ENCODE measurements at regions not wholly inside any gene's neighbourhood (a gene's known extent, or its start where the extent isn't known, plus 50 kb on each side); places are given as distances from the start of the nearest gene placed in this dataset.
"Not testable (repeated sequence)": the region's sequence is repeated elsewhere in the genome, so short reads cannot be mapped to it uniquely, and the experiment has no call there.

GRCh38 chr5:67549296-67549618 is 352.7 kb upstream of the CD180 start:
- no peak for DNase-seq (ENCODE audit: low spot score)

GRCh38 chr5:67548520-67549295 is 352.1 kb upstream of the CD180 start:
- DNase-seq (ENCODE audit: low spot score) = no peak

- no peak for DNase-seq (ENCODE audit: low spot score)
These were observed 351.1 kb upstream of the CD180 start for GRCh38 chr5:67547682-67548081.

DNA sequence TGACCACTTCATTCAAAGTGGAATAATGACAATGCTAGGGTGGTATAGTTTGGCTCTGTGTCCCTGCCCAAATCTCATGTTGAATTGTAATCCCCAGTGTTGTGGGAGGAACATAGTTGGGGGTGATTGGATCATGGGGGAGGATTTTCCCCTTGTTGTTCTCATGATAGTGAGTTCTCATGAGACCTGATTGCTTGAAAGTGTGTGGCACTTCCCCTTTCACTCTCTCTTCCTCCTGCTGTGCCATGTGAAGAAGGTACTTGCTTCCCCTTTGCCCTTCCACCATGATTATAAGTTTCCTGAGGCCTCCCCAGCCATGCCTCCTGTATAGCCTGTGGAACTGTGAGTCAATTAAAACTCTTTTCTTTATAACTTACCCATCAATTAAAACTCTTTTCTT is 348.3 kb upstream of the CD180 start:
- DNase-seq (ENCODE audit: low spot score) = not testable (repeated sequence)

DNA sequence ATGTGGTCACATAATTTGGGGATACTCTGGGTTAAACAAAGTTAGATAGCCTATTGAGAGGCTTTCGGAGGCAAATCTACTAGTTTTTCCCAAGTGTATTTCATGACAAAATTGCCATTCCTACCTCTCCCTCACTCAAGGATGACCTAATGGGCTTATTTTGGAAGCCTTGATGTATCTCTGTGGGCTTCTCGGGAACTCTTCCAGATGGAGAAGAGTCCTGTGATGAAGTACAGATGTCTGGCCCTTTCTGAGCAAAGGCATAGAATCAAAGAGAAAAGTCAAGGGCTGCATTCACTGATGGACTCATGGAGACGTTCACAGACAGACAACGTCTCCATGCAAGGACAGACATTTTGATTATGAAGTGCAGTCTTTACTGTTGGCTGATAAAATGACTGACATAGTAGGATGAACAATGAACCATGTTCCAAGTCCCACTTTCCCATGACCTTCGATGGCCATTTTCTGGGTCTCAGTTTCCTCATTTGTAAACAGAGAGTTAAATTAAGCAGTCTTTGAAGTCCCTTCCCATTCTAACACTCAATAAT is 347.2 kb upstream of the CD180 start:
- DNase-seq (ENCODE audit: low spot score) = no peak

DNA sequence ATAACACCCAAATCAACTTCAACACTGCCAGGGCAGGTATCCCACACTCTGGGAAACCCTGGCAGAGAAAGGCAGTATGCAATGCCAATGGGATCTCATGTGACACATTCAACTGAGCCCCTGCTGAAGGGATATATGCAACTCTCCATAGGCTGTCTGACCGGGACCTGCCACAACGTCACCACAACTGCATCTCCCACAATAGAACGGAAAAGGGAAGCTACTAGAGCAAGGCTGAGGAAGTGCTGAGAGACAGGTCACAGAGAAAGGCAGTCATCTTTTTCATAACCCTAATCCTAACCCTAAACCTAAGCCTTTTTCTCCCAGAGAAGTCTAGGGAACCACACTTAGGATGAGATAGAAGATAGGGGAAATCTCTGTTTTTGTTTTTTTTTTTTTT is 345.9 kb upstream of the CD180 start:
- no peak for DNase-seq (ENCODE audit: low spot score)

- no peak for DNase-seq (ENCODE audit: low spot score)
These were observed 345.3 kb upstream of the CD180 start for GRCh38 chr5:67541875-67542274.

DNA sequence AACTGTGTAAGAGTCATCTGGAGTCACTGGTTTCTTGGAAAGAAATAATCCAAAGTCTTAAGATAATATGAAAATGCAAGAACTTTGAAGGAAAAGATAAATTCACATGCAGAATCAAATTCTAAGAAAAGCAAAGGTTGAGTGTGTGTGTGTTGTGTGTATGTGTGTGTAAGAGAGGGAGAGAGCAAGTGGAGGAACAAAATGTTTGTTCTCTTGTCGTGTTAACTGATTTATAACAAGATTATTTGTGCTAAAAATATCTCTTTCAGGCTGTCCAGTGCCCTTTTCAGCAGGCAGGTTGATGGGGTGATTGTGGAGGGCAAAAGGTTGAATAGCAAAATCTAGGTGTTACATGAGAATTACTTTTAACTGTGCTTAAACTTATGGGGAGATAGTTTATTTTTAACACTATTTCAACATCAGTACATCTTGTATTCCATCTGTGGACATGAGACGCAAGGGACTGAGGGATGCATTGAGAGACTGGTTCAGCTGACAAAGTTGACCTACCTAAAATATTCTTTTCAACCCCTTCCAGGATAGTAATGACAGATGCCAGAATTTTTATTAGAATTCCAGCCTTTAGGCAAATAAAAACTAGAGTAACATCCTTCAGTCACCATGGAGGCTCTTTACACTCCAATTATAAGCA is 342.4 kb upstream of the CD180 start:
- DNase-seq (ENCODE audit: low spot score) = no peak

DNA sequence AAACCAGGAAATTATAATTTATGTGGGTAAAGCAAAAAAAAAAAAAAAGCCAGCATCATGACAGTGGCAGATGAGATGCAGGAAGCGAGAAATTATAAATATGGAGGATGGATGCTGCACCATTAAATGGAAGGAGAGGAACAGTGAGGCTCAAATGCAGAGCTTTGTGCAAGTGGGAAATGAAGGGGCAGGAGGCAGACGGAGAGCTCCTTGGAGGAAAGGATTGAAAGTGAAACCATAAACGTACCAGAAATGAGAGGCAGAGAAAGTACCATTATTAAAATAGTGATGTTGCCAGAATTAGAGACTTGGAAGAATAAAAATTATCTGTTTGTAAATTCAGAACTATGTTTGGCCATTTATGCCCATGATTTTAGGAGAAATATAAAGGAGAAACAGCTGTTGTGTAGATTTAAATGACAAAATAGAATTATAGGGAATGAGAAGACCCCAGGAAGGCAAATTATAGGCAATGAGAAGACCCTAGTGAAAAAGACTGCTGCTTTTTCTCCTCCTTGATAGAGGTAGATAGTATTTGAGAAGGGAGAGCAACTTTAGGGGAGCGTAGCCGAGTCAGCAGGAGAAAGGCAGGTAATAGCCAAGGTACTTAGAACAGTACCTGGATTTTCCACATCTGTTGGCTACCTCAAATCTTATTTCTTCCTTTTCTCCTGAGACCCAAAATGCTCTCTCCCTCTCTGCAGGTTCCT is 341.0 kb upstream of the CD180 start:
- no peak for DNase-seq (ENCODE audit: low spot score)

DNA sequence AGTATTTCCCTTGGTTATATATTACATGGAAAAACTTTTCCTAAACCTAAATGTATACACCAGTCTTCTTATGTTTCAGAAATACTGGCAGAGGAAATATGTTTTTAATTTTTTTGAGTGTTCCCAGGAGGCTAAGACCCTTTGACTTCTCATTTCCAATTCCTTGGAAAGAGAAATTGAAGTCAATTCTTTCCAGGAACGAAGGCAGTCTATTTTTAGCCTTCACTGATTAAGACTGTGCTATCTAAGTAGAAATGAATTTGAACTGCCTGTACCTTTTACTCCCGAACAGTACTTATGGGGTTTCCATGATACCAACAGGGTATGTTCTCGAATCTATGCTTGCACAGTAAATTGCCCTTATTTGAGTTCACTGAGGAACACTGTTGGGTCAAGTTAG is 340.3 kb upstream of the CD180 start:
- DNase-seq (ENCODE audit: low spot score) = no peak

GRCh38 chr5:67530609-67531255 is 334.1 kb upstream of the CD180 start:
- no peak for DNase-seq (ENCODE audit: low spot score)

GRCh38 chr5:67528953-67529352 is 332.4 kb upstream of the CD180 start:
- DNase-seq (ENCODE audit: low spot score) = no peak

GRCh38 chr5:67526793-67527192 is 330.2 kb upstream of the CD180 start:
- DNase-seq (ENCODE audit: low spot score) = no peak

DNA sequence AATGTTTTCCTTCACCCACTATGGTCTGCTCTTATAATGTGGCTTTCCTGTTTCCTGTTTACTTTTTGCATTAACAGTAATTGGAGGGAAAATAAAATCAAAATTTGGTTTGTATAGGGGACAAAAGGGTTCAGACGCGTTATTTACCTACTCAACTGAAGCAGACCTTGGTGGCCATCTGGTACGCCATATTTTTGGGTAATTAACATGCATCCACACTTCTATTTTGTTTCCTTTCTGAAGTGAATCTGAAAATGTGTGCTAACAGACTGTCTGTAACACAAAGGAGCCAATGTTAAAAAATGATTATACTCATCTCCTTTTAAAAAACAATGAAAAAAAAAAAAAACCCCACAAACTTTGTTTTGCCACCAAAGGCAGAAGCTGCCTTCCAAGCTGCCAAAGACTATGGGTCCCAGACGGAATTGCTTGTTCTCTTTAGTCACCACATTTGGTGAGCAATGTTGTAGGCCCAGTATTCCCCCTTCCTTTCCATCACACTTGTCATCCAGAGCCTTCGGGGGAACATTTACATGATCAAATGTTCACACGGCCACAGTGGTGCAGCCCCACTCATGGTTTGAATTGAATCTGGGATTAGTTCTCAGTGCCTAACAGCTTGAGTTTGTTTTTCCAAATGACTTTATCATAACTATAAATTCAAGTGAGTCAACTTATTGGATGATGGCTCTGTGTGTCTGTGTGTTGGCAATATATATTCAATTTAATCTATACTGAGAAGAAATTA is 323.7 kb upstream of the CD180 start:
- no peak for DNase-seq (ENCODE audit: low spot score)

- DNase-seq (ENCODE audit: low spot score) = no peak
These were observed 321.6 kb upstream of the CD180 start for GRCh38 chr5:67518227-67518626.

DNA sequence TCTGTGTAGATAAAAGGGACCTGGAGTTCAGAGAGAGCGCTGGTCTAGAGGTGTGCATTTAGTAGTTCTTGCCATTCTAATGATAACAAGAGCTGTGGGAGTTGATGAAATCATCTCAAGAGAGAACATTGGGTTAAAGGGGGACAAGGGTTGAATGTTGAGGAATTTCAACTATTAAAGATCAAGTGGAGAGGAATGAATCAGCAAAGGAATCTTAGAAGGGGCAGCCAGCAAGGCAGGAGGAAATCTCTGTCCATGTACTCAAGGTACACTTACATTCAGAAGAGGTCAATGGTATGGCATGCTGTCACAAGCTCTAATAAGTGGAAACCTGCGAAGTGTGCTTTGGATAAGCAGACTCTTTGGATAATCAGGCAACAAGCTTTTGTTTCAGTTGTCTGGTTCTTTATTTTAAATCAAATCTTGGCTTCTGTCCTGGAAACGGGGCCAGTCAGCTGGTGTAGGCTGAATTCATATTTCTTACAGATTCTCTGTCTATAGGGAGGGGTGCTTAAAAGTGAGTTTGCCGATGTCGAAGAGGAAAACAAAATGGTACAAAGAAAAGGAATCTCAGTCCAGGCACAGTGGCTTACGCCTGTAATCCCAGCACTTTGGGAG is 320.5 kb upstream of the CD180 start:
- DNase-seq (ENCODE audit: low spot score) = no peak

DNA sequence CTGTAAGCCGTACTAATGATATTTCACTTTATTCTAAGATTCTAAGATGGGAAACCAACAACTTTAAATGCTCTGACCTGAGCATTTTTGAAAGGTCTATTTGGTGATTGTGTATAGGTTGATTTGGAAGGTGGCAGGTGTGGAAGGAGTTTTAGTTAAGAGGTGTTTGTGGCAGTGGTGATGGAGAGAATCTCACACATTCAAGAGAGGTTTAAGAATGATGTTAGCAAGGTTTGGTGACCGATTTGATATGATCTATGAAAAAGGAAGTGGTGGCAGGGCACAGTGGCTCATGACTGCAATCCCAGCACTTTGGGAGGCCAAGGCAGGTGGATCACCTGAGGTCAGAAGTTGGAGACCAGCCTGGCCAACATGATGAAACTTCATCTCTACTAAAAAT is 319.2 kb upstream of the CD180 start:
- DNase-seq (ENCODE audit: low spot score) = no peak

DNA sequence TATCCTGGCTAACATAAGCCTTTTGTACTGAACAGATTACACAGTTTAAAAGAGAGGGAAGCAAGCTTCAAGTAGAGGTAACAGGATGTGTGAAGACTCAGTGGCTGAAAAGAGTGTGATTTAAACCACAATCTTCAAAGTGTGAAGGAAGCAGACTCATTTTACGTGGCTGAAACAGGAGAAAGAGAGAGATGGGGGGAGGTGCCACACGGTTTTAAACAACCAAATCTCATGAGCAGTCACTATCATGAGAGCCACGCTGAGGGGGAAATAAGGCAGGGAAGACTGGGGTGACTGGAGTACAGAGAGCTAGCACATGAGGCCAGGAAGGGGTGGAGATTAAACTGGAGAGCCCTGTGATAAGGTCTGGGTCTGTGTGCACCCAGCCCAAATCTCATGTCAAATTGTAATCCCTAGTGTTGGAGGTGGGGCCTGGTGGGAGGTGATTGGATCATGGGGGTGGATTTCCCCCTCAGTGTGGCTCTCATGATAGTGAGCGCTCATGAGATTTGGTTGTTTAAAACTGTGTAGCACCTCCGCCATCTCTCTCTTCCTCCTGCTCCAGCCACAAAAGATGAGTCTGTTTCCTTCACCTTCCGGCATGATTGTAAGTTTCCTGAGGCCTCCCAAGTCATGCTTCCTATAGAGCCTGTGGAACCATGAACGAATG is 318.6 kb upstream of the CD180 start:
- no peak for DNase-seq (ENCODE audit: low spot score)

- DNase-seq (ENCODE audit: low spot score) = no peak
These were observed 316.2 kb upstream of the CD180 start for GRCh38 chr5:67512758-67513157.

DNA sequence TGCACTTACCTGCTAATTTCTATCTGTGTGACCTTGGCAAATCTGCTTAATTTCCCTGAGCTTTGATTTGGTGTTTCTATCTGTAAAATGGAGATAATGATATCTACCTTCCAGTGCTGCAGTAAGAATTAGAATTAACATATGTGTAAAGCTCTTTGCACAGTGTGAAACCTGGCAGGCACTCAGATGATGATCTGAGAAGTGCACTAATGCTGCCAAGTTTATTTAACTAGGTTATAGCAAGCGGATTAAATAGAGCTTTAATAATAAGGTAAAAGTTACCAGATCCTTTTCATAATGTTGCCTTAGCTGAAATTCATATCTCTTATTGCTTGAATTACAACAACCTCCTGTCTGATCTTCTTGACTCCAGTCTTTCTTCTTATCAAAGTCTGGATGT is 315.3 kb upstream of the CD180 start:
- DNase-seq (ENCODE audit: low spot score) = no peak

DNA sequence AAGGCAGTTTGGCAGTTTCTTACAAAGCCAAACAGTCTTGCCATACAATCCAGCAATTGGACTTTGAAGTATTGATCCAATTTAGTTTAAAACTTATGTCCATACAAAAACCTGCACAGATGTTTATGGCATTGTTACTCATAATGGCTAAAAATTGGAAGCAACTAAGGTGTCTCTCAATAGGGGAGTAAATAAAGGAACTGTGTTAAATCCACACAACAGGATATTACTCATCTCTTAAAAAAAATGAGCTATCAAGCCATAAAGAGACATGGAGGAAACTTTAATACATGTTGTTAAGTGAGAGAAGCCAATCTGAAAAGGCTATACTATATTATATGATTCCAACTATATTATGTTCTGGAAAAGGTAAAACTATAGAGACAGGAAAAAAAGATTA is 313.6 kb upstream of the CD180 start:
- DNase-seq (ENCODE audit: low spot score) = no peak
